Neural crest cell (in vitro differentiated cells): ENCODE measurements at regions not wholly inside any gene's neighbourhood (a gene's known extent, or its start where the extent isn't known, plus 50 kb on each side); places are given as distances from the start of the nearest gene placed in this dataset.
A peak's percentile ranks its signal among the peaks of the same experiment; 100 is the strongest.
"Not testable (repeated sequence)": the region's sequence is repeated elsewhere in the genome, so short reads cannot be mapped to it uniquely, and the experiment has no call there.

ENCODE experiments used
- DNase-seq: peaks from one replicate; pipeline ENCODE4 v3.0.0; 2021; ENCODE audit warnings: low read depth, mixed read lengths, low spot score
- H3K27ac Mint-ChIP-seq: one replicate; pipeline ENCODE4 v1.8.0; 2021; ENCODE audit warnings: mild to moderate bottlenecking, mixed read lengths; ENCODE audit not compliant: unreplicated experiment
- H3K27me3 Mint-ChIP-seq: 2 replicates; pipeline ENCODE4 v1.8.0; 2021; ENCODE audit warnings: low read depth, mild to moderate bottlenecking, mixed read lengths
- H3K36me3 Mint-ChIP-seq: 2 replicates; pipeline ENCODE4 v1.8.0; 2021; ENCODE audit warnings: low read depth, mild to moderate bottlenecking, mixed read lengths
- H3K4me1 Mint-ChIP-seq: 2 replicates; pipeline ENCODE4 v1.8.0; 2021; ENCODE audit warnings: mixed read lengths
- H3K4me3 Mint-ChIP-seq: one replicate; pipeline ENCODE4 v1.8.0; 2021; ENCODE audit warnings: mild to moderate bottlenecking, mixed read lengths
- H3K9me3 Mint-ChIP-seq: 2 replicates; pipeline ENCODE4 v1.8.0; 2021; ENCODE audit warnings: mixed read lengths
- CTCF ChIP-seq: fragments of 200-600 bp; sonication (generic); conservative IDR thresholded peaks from 2 replicates; pipeline ENCODE4 v1.5.0; 2021; ENCODE audit warnings: antibody characterized with exemption, mild to moderate bottlenecking

GRCh38 chr15:59779110-59779509 is 90.0 kb upstream of the BNIP2 start:
- no peak overlapping the region for H3K4me3 Mint-ChIP-seq

GRCh38 chr15:59764775-59765174 is 75.7 kb upstream of the BNIP2 start:
- H3K9me3 Mint-ChIP-seq, result no peaks in the 10 kb centered on the region
- TF ChIP-seq CTCF, result no peak
- no peak overlapping the region for H3K4me3 Mint-ChIP-seq
- peak overlapping the region; percentile 37 for H3K27ac Mint-ChIP-seq
- H3K36me3 Mint-ChIP-seq, result no peaks in the 10 kb centered on the region
- DNase-seq, result no peak
- no peaks in the 10 kb centered on the region for H3K4me1 Mint-ChIP-seq
- H3K27me3 Mint-ChIP-seq, result peaks cover 2% of the 10 kb centered on the region

More at GRCh38 chr15:59779110-59779509, 90.0 kb upstream of the BNIP2 start:
- no peak for TF ChIP-seq CTCF
- Mint-ChIP-seq H3K36me3 (no peaks in the 10 kb centered on the region), H3K27ac (no peak overlapping the region), H3K27me3 (peaks cover 5% of the 10 kb centered on the region), H3K4me1 (no peaks in the 10 kb centered on the region), H3K9me3 (peaks cover 3% of the 10 kb centered on the region)
- DNase-seq, result no peak

- H3K27me3 Mint-ChIP-seq, result peaks cover 2% of the 10 kb centered on the region
- no peaks in the 10 kb centered on the region for H3K9me3 Mint-ChIP-seq
- no peak for DNase-seq
- no peak overlapping the region for H3K27ac Mint-ChIP-seq
- H3K4me3 Mint-ChIP-seq, result no peak overlapping the region
- no peaks in the 10 kb centered on the region for H3K36me3 Mint-ChIP-seq
- TF ChIP-seq CTCF, result no peak
- no peaks in the 10 kb centered on the region for H3K4me1 Mint-ChIP-seq
Observed at GRCh38 chr15:59762558-59762957, 73.4 kb upstream of the BNIP2 start.

GRCh38 chr15:59760256-59760655 is 71.1 kb upstream of the BNIP2 start:
- not testable (repeated sequence) for H3K4me1 Mint-ChIP-seq, H3K27ac Mint-ChIP-seq, H3K9me3 Mint-ChIP-seq

GRCh38 chr15:59751552-59752413 is 62.7 kb upstream of the BNIP2 start:
- no peaks in the 10 kb centered on the region for H3K36me3 Mint-ChIP-seq
- TF ChIP-seq CTCF, result peak; percentile 55
- H3K27me3 Mint-ChIP-seq, result peaks cover 7% of the 10 kb centered on the region
- H3K4me1 Mint-ChIP-seq, result no peaks in the 10 kb centered on the region
- H3K27ac Mint-ChIP-seq, result no peak overlapping the region
- no peaks in the 10 kb centered on the region for H3K9me3 Mint-ChIP-seq
- no peak for DNase-seq
- no peak overlapping the region for H3K4me3 Mint-ChIP-seq

More at GRCh38 chr15:59760256-59760655, 71.1 kb upstream of the BNIP2 start:
- H3K4me3 Mint-ChIP-seq, H3K27me3 Mint-ChIP-seq, H3K36me3 Mint-ChIP-seq, DNase-seq: not testable (repeated sequence)

- DNase-seq, result no peak
- H3K4me1 Mint-ChIP-seq, result no peaks in the 10 kb centered on the region
- no peak for TF ChIP-seq CTCF
- H3K4me3 Mint-ChIP-seq, result no peak overlapping the region
- peaks cover 10% of the 10 kb centered on the region for H3K9me3 Mint-ChIP-seq
- H3K27me3 Mint-ChIP-seq, result peaks cover 12% of the 10 kb centered on the region
- H3K36me3 Mint-ChIP-seq, result no peaks in the 10 kb centered on the region
- no peak overlapping the region for H3K27ac Mint-ChIP-seq
Observed at GRCh38 chr15:59746777-59747176, 57.7 kb upstream of the BNIP2 start.
